ENCODE measurements at regions not wholly inside any gene's neighbourhood (a gene's known extent, or its start where the extent isn't known, plus 50 kb on each side); places are given as distances from the start of the nearest gene placed in this dataset.

DNA sequence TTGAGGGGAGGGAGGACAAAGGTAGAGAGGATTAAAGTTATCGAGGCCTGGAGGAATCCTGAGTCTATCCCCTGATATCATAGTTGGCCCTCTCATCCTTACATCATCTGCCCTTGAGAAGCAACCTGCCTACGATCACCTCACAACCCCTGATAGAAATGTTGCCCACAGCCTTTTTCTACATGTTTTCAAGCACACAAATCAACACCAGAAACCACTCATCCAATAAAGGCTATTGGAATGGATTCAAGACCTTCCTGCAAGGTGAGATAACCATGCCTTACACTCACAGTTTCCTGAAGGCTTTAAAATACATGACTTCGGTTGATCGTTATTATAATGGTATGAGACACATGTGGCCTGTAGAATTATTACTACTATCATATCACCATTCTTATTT is 175.7 kb upstream of the EGLN3 start:
- TF ChIP-seq, protein P1, sequence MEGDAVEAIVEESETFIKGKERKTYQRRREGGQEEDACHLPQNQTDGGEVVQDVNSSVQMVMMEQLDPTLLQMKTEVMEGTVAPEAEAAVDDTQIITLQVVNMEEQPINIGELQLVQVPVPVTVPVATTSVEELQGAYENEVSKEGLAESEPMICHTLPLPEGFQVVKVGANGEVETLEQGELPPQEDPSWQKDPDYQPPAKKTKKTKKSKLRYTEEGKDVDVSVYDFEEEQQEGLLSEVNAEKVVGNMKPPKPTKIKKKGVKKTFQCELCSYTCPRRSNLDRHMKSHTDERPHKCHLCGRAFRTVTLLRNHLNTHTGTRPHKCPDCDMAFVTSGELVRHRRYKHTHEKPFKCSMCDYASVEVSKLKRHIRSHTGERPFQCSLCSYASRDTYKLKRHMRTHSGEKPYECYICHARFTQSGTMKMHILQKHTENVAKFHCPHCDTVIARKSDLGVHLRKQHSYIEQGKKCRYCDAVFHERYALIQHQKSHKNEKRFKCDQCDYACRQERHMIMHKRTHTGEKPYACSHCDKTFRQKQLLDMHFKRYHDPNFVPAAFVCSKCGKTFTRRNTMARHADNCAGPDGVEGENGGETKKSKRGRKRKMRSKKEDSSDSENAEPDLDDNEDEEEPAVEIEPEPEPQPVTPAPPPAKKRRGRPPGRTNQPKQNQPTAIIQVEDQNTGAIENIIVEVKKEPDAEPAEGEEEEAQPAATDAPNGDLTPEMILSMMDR (conservative IDR thresholded peaks at IDR 0.05; ENCODE audit: low read depth, low read length) = no peak
- Histone ChIP-seq H3K4me1 (ENCODE audit: low read depth, poor library complexity, severe bottlenecking) (no peaks in the 10 kb centered on the region), H3K36me3 (ENCODE audit: insufficient read depth) (no peaks in the 10 kb centered on the region), H3K27ac (no peak overlapping the region), H3K4me3 (IDR thresholded peaks at IDR 0.05; ENCODE audit: insufficient read depth, low read depth, low read length) (no peak overlapping the region), H3K4me2 (no peak overlapping the region), H3K9ac (no peak overlapping the region), H3K27me3 (ENCODE audit: insufficient read depth, low read depth) (no peaks in the 10 kb centered on the region), H3K79me2 (ENCODE audit: insufficient read depth, low read depth) (no peaks in the 10 kb centered on the region), H2AFZ (ENCODE audit: low read depth) (no peak overlapping the region), H4K20me1 (ENCODE audit: insufficient read depth) (no peaks in the 10 kb centered on the region)

GRCh38 chr14:34124585-34124984 is 173.7 kb upstream of the EGLN3 start:
- Histone ChIP-seq H3K36me3 (ENCODE audit: insufficient read depth) (no peaks in the 10 kb centered on the region), H3K27me3 (ENCODE audit: insufficient read depth, low read depth) (no peaks in the 10 kb centered on the region), H4K20me1 (ENCODE audit: insufficient read depth) (no peaks in the 10 kb centered on the region), H3K79me2 (ENCODE audit: insufficient read depth, low read depth) (no peaks in the 10 kb centered on the region), H3K4me1 (ENCODE audit: low read depth, poor library complexity, severe bottlenecking) (no peaks in the 10 kb centered on the region), H3K27ac (no peak overlapping the region), H3K4me2 (no peak overlapping the region), H3K4me3 (IDR thresholded peaks at IDR 0.05; ENCODE audit: insufficient read depth, low read depth, low read length) (no peak overlapping the region), H3K9ac (no peak overlapping the region), H2AFZ (ENCODE audit: low read depth) (no peak overlapping the region)
- TF ChIP-seq, protein P1 (conservative IDR thresholded peaks at IDR 0.05; ENCODE audit: low read depth, low read length) = no peak

- Histone ChIP-seq H3K9ac (no peak overlapping the region), H3K27me3 (ENCODE audit: insufficient read depth, low read depth) (no peaks in the 10 kb centered on the region), H3K4me2 (no peak overlapping the region), H3K4me3 (IDR thresholded peaks at IDR 0.05; ENCODE audit: insufficient read depth, low read depth, low read length) (no peak overlapping the region), H4K20me1 (ENCODE audit: insufficient read depth) (no peaks in the 10 kb centered on the region), H3K79me2 (ENCODE audit: insufficient read depth, low read depth) (no peaks in the 10 kb centered on the region), H2AFZ (ENCODE audit: low read depth) (no peak overlapping the region), H3K27ac (no peak overlapping the region), H3K4me1 (ENCODE audit: low read depth, poor library complexity, severe bottlenecking) (no peaks in the 10 kb centered on the region), H3K36me3 (ENCODE audit: insufficient read depth) (no peaks in the 10 kb centered on the region)
- TF ChIP-seq, protein P1 (conservative IDR thresholded peaks at IDR 0.05; ENCODE audit: low read depth, low read length) = no peak
These were observed 171.8 kb upstream of the EGLN3 start for GRCh38 chr14:34122650-34123049.

GRCh38 chr14:34122081-34122480 is 171.2 kb upstream of the EGLN3 start:
- no peaks in the 10 kb centered on the region for H3K79me2 ChIP-seq (ENCODE audit: insufficient read depth, low read depth)
- H3K27ac ChIP-seq = no peak overlapping the region
- H4K20me1 ChIP-seq (ENCODE audit: insufficient read depth) = no peaks in the 10 kb centered on the region
- H3K4me3 ChIP-seq (IDR thresholded peaks at IDR 0.05; ENCODE audit: insufficient read depth, low read depth, low read length) = no peak overlapping the region
- TF ChIP-seq, protein P1 (conservative IDR thresholded peaks at IDR 0.05; ENCODE audit: low read depth, low read length) = no peak
- H3K9ac ChIP-seq = no peak overlapping the region
- H2AFZ ChIP-seq (ENCODE audit: low read depth) = no peak overlapping the region
- no peaks in the 10 kb centered on the region for H3K4me1 ChIP-seq (ENCODE audit: low read depth, poor library complexity, severe bottlenecking)
- no peak overlapping the region for H3K4me2 ChIP-seq
- H3K36me3 ChIP-seq (ENCODE audit: insufficient read depth) = no peaks in the 10 kb centered on the region
- no peaks in the 10 kb centered on the region for H3K27me3 ChIP-seq (ENCODE audit: insufficient read depth, low read depth)

Measured in KMS-11 (cell line).